Neural progenitor cell (in vitro differentiated cells): ENCODE measurements at regions not wholly inside any gene's neighbourhood (a gene's known extent, or its start where the extent isn't known, plus 50 kb on each side); places are given as distances from the start of the nearest gene placed in this dataset.

Experiments used
- DNase-seq: peaks from one replicate; pipeline ENCODE4 v3.0.0-alpha.2; 2016; ENCODE audit warnings: low spot score
- H2AFZ ChIP-seq: fragments of 200-600 bp; sonication (generic); replicated peaks from 2 replicates; pipeline ENCODE4 v1.6.1; 2016; ENCODE audit warnings: antibody characterized with exemption
- H3F3A ChIP-seq: fragments of 200-600 bp; sonication (generic); 2 replicates; pipeline ENCODE4 v1.6.1; 2016; ENCODE audit warnings: antibody characterized with exemption, low read depth
- H3K27ac ChIP-seq: fragments of 200-600 bp; sonication (generic); 2 replicates; pipeline ENCODE4 v1.5.1; 2016; ENCODE audit warnings: mild to moderate bottlenecking
- H3K27me3 ChIP-seq: fragments of 200-600 bp; sonication (generic); 2 replicates; pipeline ENCODE4 v1.6.1; 2016; ENCODE audit warnings: mild to moderate bottlenecking, moderate library complexity
- H3K36me3 ChIP-seq: fragments of 200-600 bp; sonication (generic); 2 replicates; pipeline ENCODE4 v1.5.1; 2016
- H3K4me1 ChIP-seq: fragments of 200-600 bp; sonication (generic); 2 replicates; pipeline ENCODE4 v1.6.1; 2016; ENCODE audit warnings: mixed run types
- H3K4me2 ChIP-seq: fragments of 200-600 bp; sonication (generic); 2 replicates; pipeline ENCODE4 v1.6.1; 2016
- H3K4me3 ChIP-seq: fragments of 200-600 bp; sonication (generic); 2 replicates; pipeline ENCODE4 v1.5.1; 2016
- H3K79me2 ChIP-seq: fragments of 200-600 bp; sonication (generic); 2 replicates; pipeline ENCODE4 v1.6.1; 2016; ENCODE audit warnings: low read depth
- H3K9ac ChIP-seq: fragments of 200-600 bp; sonication (generic); 2 replicates; pipeline ENCODE4 v1.6.1; 2016
- H3K9me3 ChIP-seq: fragments of 200-600 bp; sonication (generic); 2 replicates; pipeline ENCODE4 v1.5.1; 2016; ENCODE audit warnings: low read depth
- H4K20me1 ChIP-seq: fragments of 200-600 bp; sonication (generic); 2 replicates; pipeline ENCODE4 v1.6.1; 2016; ENCODE audit warnings: low read depth
- H3K27ac Mint-ChIP-seq: 3 replicates; pipeline ENCODE4 v1.8.0; 2021; ENCODE audit warnings: mixed read lengths
- H3K27me3 Mint-ChIP-seq: 2 replicates; pipeline ENCODE4 v1.8.0; 2022; ENCODE audit warnings: low read depth, mild to moderate bottlenecking, inconsistent platforms, moderate library complexity, mixed read lengths; ENCODE audit not compliant: insufficient read depth
- H3K36me3 Mint-ChIP-seq: 3 replicates; pipeline ENCODE4 v1.8.0; 2021; ENCODE audit warnings: mixed read lengths
- H3K4me1 Mint-ChIP-seq: 3 replicates; pipeline ENCODE4 v1.8.0; 2021; ENCODE audit warnings: mixed read lengths
- H3K4me3 Mint-ChIP-seq: 3 replicates; pipeline ENCODE4 v1.8.0; 2021; ENCODE audit warnings: mild to moderate bottlenecking, moderate library complexity, mixed read lengths
- H3K9me3 Mint-ChIP-seq: 3 replicates; pipeline ENCODE4 v1.8.0; 2020; ENCODE audit warnings: mixed read lengths
- EZH2 ChIP-seq: fragments of 200-600 bp; sonication (generic); IDR thresholded peaks from 2 replicates; pipeline ENCODE4 v1.6.1; 2017; ENCODE audit warnings: antibody characterized with exemption, mild to moderate bottlenecking, moderate library complexity
- EZH2phosphoT487 ChIP-seq: fragments of 200-600 bp; sonication (generic); IDR thresholded peaks from 2 replicates; pipeline ENCODE4 v1.6.1; 2017; ENCODE audit warnings: antibody characterized with exemption
- TF ChIP-seq, protein P1 (sequence below): fragments of 200-600 bp; sonication (generic); IDR thresholded peaks from 2 replicates; pipeline ENCODE4 v1.5.1; 2017; ENCODE audit warnings: antibody characterized with exemption, mild to moderate bottlenecking

DNA sequence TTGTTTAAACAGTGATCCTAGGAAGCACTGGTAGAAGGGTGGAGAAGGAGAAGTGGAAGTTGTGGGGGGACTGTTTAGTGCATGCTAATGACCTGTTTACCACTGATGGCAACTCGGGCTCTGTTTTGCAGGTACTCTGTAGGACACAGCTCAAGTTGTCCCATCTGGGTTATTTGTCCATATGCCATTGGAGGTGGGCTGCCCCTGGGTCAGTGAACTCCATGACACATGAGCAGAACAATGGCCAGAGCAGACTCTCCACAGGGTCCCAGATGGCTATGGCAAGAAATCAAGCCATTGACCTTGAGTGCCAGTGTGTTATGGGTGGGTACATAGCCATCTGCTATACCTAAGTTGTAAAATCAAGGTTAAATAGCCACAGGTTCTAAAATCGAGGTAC is 175.9 kb downstream of the GAS1 start:
- H3K36me3 ChIP-seq: no peaks in the 10 kb centered on the region
- H4K20me1 ChIP-seq: no peaks in the 10 kb centered on the region
- no peaks in the 10 kb centered on the region for H3K27me3 ChIP-seq
- no peaks in the 10 kb centered on the region for H3F3A ChIP-seq
- Mint-ChIP-seq H3K36me3 (no peaks in the 10 kb centered on the region), H3K4me3 (no peak overlapping the region), H3K27me3 (peaks cover 5% of the 10 kb centered on the region), H3K27ac (no peak overlapping the region), H3K9me3 (no peaks in the 10 kb centered on the region), H3K4me1 (peaks cover 12% of the 10 kb centered on the region)
- no peaks in the 10 kb centered on the region for H3K9me3 ChIP-seq
- no peak overlapping the region for H3K4me2 ChIP-seq
- no peak overlapping the region for H3K9ac ChIP-seq
- H3K27ac ChIP-seq: no peak overlapping the region
- H3K79me2 ChIP-seq: no peaks in the 10 kb centered on the region
- DNase-seq: no peak
- TF ChIP-seq EZH2phosphoT487 (no peak), EZH2 (no peak)
- TF ChIP-seq, protein P1, sequence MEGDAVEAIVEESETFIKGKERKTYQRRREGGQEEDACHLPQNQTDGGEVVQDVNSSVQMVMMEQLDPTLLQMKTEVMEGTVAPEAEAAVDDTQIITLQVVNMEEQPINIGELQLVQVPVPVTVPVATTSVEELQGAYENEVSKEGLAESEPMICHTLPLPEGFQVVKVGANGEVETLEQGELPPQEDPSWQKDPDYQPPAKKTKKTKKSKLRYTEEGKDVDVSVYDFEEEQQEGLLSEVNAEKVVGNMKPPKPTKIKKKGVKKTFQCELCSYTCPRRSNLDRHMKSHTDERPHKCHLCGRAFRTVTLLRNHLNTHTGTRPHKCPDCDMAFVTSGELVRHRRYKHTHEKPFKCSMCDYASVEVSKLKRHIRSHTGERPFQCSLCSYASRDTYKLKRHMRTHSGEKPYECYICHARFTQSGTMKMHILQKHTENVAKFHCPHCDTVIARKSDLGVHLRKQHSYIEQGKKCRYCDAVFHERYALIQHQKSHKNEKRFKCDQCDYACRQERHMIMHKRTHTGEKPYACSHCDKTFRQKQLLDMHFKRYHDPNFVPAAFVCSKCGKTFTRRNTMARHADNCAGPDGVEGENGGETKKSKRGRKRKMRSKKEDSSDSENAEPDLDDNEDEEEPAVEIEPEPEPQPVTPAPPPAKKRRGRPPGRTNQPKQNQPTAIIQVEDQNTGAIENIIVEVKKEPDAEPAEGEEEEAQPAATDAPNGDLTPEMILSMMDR: no peak
- no peak overlapping the region for H3K4me3 ChIP-seq
- no peak overlapping the region for H2AFZ ChIP-seq
- peaks cover 14% of the 10 kb centered on the region for H3K4me1 ChIP-seq

DNA sequence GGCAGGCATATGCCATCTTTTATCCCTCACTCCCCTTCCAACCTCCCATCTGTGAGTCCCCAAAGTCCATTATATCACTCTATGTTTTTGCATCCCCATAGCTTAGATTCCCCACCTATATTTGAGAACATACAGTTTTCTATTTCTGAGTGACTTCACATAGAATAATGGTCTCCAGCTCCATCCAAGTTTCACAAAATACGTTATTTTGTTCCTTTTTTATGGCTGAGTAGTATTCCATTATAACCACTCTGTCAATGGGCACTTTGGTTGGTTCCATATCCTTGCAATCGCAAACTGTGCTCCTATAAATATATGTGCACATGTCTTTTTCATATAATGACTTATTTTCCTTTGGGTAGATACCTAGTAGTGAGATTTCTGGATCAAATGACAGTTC is 178.6 kb downstream of the GAS1 start:
- no peak overlapping the region for H2AFZ ChIP-seq
- H3K36me3 ChIP-seq: no peaks in the 10 kb centered on the region
- H3K4me1 ChIP-seq: peaks cover 16% of the 10 kb centered on the region
- H3K36me3 Mint-ChIP-seq: no peaks in the 10 kb centered on the region
- H3K4me2 ChIP-seq: no peak overlapping the region
- no peak overlapping the region for H3K4me3 ChIP-seq
- no peaks in the 10 kb centered on the region for H3F3A ChIP-seq
- no peak overlapping the region for H3K27ac Mint-ChIP-seq
- H3K9me3 ChIP-seq: no peaks in the 10 kb centered on the region
- no peaks in the 10 kb centered on the region for H4K20me1 ChIP-seq
- H3K27me3 Mint-ChIP-seq: peaks cover 5% of the 10 kb centered on the region
- H3K9ac ChIP-seq: no peak overlapping the region
- H3K27ac ChIP-seq: no peak overlapping the region
- peaks cover 16% of the 10 kb centered on the region for H3K4me1 Mint-ChIP-seq
- TF ChIP-seq EZH2 (no peak), EZH2phosphoT487 (no peak)
- TF ChIP-seq, protein P1: no peak
- H3K4me3 Mint-ChIP-seq: no peak overlapping the region
- no peaks in the 10 kb centered on the region for H3K79me2 ChIP-seq
- no peaks in the 10 kb centered on the region for H3K27me3 ChIP-seq
- H3K9me3 Mint-ChIP-seq: no peaks in the 10 kb centered on the region
- no peak for DNase-seq

DNA sequence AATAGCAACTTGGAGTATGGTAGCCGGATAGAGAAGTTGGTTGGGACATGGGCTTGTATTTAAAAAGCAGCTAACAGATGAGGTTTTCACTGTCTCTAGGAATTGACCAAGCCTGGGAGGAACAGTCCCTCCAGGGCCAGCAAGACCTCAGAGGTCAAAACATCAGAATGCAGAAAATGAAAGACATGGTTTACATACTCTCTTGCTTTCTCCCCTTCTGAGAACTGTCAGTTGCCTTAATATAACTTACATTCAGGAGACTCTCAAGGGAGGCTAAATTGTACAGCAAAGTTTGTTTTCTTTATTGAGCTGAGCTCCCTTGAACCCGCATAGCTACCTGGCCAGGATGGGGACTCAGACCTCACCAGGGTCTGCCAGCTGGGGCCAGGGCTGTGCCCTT is 179.3 kb downstream of the GAS1 start:
- peaks cover 2% of the 10 kb centered on the region for H3K9me3 Mint-ChIP-seq
- Histone ChIP-seq H3K27me3 (no peaks in the 10 kb centered on the region), H3K27ac (no peak overlapping the region), H3F3A (no peaks in the 10 kb centered on the region), H3K4me1 (peaks cover 16% of the 10 kb centered on the region), H3K79me2 (no peaks in the 10 kb centered on the region), H4K20me1 (no peaks in the 10 kb centered on the region), H3K9me3 (no peaks in the 10 kb centered on the region), H3K36me3 (no peaks in the 10 kb centered on the region), H3K9ac (no peak overlapping the region), H2AFZ (no peak overlapping the region), H3K4me3 (no peak overlapping the region), H3K4me2 (no peak overlapping the region)
- no peak for DNase-seq
- TF ChIP-seq, protein P1: no peak
- TF ChIP-seq EZH2: no peak
- no peak for TF ChIP-seq EZH2phosphoT487
- H3K27me3 Mint-ChIP-seq: peaks cover 5% of the 10 kb centered on the region
- H3K27ac Mint-ChIP-seq: no peak overlapping the region
- H3K36me3 Mint-ChIP-seq: no peaks in the 10 kb centered on the region
- peaks cover 16% of the 10 kb centered on the region for H3K4me1 Mint-ChIP-seq
- no peak overlapping the region for H3K4me3 Mint-ChIP-seq

DNA sequence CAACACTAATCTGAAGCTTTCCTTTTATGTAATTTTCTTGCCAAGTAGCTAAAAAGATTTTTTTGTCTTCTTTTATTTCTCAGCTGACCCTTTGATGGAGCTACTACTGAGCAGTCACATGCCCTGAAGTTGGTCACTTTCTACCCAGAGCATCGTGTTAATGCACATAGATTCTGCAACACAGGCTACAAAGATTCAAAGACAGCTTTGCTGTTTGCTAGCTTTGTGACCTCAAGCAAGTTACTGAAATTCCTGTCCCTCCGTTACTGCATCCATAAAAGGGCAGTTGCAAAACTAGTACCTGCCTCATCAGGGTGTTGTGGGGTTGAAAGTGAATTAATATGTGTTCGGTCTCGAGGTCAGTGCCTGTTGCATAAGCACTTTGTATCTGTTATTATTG is 179.9 kb downstream of the GAS1 start:
- H3K4me3 ChIP-seq: no peak overlapping the region
- H3K27ac ChIP-seq: no peak overlapping the region
- H3K4me2 ChIP-seq: no peak overlapping the region
- Mint-ChIP-seq H3K4me1 (peaks cover 16% of the 10 kb centered on the region), H3K27me3 (peaks cover 8% of the 10 kb centered on the region), H3K27ac (no peak overlapping the region), H3K9me3 (peaks cover 2% of the 10 kb centered on the region), H3K36me3 (no peaks in the 10 kb centered on the region), H3K4me3 (no peak overlapping the region)
- H3K4me1 ChIP-seq: peaks cover 16% of the 10 kb centered on the region
- DNase-seq: no peak
- no peak overlapping the region for H3K9ac ChIP-seq
- H4K20me1 ChIP-seq: no peaks in the 10 kb centered on the region
- no peaks in the 10 kb centered on the region for H3K79me2 ChIP-seq
- TF ChIP-seq EZH2phosphoT487 (no peak), EZH2 (no peak)
- TF ChIP-seq, protein P1: no peak
- H3K9me3 ChIP-seq: no peaks in the 10 kb centered on the region
- H3F3A ChIP-seq: no peaks in the 10 kb centered on the region
- H3K36me3 ChIP-seq: no peaks in the 10 kb centered on the region
- no peak overlapping the region for H2AFZ ChIP-seq
- H3K27me3 ChIP-seq: no peaks in the 10 kb centered on the region
